SKM-1 (cell line): ENCODE measurements at regions not wholly inside any gene's neighbourhood (a gene's known extent, or its start where the extent isn't known, plus 50 kb on each side); places are given as distances from the start of the nearest gene placed in this dataset.

ENCODE experiments used
- DNase-seq: peaks from one replicate; lab custom pipeline; 2025; ENCODE audit not compliant: unreplicated experiment; lab: John Stamatoyannopoulos, UW

DNA sequence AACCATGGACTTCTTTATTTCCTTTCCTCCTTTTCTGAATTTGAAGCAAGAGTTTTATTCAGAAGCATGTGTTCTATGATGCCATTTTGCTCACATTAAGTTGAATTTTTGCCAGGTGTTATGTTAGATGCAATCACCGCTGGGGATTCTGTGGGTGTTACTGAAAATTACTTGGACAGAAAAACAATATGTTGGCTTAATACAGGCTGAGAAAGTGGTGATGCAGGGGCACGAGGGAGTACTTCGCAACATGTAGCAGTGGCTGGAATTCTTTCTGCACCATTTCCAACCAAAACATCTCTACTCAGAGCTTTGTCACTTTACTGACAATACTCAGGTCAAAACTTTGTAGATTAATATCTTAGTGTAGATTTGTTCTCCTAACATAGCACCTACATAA lies 109.2 kb upstream of the PCDH18 start:
- no peak for DNase-seq

DNA sequence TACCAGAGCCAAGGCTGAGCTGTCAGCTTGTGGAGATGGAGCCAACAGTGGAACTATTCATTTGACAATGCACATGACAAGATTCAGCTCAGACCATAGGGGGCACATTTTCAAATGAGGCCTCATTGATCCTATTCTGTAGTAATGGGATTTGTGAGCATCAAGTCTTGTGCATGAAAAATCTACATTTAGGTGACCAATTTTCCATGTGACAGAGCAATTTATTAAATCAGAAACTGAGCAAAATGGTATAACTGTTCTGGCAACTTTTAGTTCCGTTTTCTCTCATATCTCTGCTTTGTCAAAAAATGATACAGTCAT lies 108.5 kb upstream of the PCDH18 start:
- DNase-seq = no peak

DNA sequence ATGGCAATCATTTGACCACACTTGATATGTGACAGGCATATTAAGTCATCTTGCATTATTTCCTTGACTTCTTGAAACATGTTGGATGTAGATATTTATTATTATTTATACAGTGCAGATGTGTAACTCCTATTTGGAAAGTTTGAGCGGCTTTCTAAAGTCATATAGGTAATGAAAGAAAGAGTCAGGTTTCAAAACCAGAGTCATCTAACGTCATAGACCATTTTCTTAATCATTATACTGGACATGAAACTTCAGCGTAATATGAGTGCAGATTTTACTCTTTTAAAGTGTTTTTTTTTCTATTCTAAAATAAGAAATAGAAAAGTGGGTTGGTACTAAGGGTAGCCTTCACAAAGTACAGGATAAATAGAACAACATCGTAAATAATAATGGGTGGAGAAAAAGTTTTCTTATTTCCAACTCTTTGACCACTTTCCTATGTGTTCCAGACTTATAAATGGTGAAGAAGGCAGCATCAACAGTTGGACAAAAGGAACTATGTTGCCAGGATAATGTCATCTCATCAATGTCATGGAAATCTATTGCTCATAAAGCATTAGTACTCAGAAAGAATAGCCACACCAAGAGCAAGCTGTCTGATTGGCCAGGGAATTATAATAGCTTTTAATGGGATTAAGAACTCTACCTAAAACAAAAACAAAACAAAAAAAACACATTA lies 108.0 kb upstream of the PCDH18 start:
- no peak for DNase-seq

DNA sequence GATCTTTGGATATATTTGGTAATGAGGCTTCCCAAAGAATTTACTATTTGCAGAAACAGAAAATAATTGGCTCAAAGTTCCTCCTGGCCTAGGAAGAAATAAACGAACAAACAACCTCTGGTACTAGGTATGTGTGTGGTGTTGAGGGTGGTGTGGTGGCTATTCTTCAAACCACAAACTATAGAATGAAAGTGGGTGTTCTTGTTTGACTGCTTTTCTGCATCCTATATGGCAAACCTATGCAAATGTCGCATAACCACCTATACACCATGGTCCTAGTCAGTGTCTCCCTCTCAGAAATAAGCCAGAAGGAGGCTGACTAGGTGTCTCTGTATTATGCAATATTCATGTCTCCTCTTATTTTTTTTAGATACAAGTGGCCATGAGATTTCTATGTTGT lies 106.6 kb upstream of the PCDH18 start:
- DNase-seq = no peak

DNA sequence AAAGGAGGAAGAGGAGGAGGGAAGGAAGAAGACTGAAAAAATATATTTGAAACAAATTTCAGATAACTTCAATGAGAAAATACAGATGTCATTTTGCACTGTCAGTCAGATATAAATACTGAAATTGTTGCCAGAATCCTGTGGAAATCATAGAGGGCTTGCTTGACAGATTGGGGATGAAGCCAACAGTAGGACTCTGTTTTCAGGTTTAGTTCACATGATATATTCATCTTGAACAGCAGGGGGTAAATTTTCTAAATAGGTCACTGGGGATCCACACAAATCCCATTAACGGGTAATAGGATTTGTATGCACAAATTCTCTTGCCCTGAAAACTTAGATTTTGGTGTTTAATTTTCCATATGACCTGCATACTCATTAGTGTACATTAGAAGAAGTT lies 103.3 kb upstream of the PCDH18 start:
- no peak for DNase-seq

DNA sequence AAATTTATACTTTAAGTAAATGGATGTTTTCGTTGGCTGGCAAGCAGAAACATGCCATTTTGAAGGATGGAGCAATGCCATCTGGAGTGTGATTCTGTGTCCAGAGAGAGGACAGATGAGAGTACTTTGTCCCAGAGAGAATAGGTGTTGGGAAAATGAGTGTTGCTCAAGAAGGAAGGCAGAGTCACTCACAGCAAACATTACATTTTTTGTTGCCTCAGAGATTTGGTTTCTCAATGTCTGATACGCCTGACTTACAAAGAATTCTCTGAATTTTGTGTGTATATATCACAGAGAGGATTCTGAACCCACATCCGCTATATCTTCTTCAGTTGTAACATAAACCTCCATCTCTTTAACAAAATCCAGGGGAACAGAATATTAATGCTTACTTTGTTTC lies 102.8 kb upstream of the PCDH18 start:
- no peak for DNase-seq

DNA sequence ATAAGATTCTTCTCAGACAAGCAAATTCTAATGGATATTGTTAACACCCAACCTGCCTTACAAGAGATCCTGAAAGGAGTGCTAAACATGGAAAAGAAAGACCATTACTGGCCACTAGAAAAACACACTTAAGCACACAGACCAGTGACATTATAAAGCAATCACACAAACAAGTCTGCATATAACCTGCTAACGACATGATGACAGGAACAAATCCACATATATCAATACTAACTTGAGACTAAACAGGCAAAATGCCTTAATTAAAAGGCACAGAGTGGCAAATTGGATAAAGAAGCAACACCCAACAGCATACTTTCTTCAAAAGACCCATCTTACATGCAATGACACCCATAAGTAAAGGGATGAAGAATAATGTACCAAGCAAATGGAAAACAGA lies 100.5 kb upstream of the PCDH18 start:
- no peak for DNase-seq

DNA sequence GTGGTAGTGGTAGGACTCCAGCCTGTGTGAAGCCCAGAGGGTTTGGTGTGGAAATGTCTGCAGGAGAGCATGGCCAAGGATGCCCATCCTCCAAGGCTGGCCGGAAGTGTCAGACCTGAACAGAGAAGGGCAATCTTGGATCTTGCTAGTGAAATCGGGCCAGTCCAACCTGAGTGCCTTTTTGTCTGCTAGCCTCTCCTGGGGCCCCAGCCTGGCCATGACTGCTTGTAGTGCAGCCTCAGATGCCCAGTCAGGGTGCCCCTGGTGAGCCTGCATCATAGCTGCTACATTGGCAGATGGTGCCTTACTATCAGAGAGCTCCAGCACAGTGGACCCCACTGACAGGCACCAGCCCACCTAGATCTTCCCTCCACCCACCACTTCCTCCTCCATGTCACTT lies 99.3 kb upstream of the PCDH18 start:
- no peak for DNase-seq

DNA sequence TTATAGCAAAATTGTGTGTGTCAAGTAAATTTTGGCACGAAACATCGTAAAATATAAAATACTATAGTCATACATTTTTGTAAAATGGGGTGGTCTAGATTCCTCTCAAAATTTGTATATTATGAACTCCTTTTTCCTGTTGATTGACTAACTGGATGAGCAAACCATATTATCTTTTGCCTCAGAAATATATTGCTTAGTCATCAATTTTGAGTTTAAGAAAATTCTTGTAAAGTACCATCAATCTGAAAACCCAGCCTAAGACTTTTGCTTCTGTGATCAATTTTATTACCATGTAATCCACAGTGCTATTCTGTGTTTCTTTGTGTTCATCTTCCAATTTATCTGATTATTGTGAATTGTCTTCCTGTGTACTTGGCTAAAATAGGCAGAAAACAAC lies 98.0 kb upstream of the PCDH18 start:
- DNase-seq = no peak

DNA sequence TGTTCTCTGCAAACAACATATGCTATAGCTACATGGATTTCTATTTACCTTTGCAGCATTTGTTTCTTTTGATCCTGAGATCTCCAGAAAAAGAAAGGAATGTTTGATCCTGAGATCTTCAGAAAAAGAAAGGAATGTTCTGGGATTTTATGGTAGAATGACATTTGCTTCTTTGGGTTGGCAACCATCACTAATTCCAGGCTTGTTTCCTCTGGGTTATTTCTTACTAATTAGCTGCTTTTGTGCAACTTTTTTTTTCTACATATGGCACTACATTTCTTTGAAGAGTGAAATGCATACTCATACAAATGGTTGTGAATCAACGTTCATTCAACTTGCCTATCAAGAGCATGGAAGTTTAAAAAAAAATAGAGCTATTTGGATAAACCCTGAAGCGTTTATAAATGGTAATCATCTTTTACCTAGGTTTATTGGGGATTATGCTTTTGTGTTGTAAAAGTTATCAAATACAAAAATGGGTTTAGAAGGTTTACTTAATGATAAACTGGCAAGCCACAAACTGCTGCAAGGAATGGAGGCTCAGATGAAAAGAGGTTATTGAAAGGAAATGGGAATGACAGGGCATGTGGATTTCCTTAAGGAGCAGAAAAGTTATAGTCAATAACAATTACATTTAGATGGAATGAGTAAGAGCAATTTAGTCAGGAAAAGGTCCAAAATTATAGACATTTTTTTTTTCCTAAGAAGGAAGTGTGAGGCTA lies 95.6 kb upstream of the PCDH18 start:
- no peak for DNase-seq

DNA sequence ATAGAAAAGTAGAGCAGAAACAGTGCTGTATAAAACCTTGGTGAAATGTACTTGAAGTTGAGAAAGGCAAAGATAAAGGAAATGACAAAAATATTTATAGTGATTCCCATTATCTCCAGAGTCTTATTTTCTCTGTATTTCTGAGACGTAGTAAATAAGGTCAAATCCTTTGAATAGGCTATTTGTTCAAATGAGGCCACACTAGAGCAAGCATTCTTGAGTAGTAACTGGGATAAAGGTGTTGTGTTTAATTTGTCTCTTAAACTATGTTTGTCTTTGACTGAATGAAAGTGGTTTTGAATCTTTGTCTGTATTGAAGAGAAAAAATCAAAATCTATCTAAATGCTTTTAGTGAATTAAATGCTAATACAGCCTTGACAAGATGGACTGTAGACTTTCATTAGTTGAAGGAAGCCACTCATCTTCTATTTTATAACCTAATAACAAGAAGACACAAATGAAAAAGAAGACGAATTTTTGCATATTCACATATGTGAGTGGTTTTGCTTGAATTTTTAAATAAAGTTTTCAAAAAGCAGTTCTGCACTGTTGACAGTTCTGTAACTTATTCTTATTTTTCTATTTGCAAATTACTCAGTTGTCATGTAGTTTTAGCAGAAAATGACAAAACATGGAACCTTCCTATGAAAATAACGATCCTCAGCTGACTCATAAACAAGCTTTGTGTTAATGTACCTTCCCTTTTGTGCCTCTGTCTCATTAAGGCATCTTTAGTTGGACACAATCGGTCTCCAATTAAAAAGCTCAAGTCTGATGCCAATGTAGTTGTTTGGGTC lies 94.8 kb upstream of the PCDH18 start:
- DNase-seq = no peak

DNA sequence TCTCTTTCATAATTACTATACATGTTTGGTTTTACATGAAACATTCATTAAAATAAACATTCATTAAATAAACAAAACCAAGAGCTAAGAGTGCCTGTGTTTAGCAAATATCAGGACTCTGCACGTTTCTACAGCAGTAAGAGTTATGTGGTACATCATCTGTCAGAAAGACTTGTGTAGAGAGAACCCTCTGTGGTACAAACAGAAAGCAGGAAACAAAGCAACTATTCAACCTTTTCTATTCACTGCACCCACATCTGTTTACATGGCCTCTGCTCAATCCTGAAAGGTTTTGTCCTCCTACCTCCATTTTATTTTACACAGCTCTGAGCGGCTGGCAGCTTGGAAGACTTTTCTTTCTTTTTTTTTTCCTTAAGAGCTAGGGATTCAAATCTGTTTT lies 90.7 kb upstream of the PCDH18 start:
- no peak for DNase-seq

DNA sequence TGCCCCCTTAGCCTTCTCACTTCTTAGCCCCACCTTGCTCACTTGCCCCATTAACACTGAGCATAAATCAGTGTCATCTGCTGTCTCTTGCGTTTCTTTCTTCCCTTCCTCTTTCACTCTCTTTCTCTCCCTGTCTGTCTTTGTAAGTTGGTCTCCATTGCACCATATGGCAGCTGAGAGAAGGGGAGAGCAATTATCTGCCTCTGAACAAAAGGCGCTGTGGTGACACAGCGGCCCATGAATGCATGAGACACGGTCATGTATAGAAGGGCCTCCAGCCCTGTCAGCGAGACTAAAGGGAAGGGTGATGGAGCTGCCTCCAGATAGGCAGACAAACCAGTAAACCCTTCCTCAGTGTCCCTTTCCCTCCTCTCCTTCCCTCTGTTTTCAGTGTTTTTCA lies 88.8 kb upstream of the PCDH18 start:
- no peak for DNase-seq

DNA sequence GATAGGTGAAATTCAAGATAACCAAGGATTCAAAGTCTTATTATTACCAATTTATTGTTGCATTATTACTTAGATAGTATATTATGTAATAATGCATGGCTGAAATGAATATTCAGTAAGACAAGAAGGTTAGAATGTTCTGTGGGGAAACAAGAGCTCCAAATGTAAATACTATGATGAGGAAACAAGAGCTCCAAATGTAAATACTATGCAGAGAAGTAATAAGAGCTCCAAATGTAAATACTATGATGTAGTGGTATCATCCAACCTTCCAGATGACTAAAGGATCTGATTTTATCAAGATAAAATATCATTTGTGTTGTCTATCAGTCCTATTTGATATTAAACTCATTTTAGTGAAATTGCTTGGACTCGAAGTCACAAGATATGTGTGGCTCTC lies 82.2 kb upstream of the PCDH18 start:
- no peak for DNase-seq

DNA sequence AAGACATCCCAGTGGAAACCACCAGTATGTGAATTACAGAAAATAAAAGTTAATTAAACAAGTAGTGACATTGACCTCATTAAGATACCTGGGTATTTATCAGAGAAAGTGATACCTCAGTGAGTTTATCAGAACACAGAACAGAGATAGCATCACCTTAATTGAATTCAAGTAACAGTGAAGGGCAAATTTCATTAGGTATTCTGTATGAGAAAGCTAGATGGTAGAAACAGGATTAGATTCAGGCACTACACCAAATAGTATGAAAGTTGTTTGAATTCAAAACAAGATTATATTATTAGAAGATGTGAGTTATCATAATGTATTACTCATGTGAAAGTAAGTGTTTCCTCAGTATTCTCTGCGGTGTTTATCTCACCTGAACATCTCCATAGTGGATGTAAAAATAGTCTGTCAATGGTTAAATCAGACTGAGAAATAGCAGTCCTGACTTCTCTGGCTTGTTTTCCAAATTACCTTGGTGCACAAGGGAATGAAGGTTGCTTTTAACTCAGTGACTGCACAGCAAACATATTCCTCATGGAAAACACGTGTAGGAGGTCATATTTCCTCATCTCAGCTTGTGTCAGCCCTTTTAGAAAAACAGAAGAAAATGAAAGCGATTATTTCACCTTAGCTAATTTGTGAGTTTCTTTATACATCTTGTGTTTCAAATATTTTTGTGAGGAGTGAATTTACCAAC lies 79.9 kb upstream of the PCDH18 start:
- DNase-seq = no peak

DNA sequence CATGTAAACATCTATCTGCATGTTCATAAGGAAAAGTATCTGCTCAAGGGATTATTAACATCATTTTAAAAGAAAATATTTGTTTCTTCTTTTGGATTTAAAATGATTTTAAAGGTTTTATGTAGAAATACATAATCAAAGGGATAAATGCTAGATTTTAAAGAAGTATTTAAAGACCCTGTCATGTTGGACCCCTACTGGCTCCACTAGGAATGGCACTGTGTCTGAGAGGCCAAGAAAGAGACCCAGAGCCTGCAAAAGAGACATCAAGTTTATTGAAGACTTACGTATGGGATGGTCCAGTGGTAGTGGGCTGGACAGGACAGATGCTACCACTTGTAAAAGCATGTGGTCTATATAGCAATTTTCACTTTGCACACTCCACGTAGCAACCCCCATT lies 78.7 kb upstream of the PCDH18 start:
- no peak for DNase-seq

DNA sequence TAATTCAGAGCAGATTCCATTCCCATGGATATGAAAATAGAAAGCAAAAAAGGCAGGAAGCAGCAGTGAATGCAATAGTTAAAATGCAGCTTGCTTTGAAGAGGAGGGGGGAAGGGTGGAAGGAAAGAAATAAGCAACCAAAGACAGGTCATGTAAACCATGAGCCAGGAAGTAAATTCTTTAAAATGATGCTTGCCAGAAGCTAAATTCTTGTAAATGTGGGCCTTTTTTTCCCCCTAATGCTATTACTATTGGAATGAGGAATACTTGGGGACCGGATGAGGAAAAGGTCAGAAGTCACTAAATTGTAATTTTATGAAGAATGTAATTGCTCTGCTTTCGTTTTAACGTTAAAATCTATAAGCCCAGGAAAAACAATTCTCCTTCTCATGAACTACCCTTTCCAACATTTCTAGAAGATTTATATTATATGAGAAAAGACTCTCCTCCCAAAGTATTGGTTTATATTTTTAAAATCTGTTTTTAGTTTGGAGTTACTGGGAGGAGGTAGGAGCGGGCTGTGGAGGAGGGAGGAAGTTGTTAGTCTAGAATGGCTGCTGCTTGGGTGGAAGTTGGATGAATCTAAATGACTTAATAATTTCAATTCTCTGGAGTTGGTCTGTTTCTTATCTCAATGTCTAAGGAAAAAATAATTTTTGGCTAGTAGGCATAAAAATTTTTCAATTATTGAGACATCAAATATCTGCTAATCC lies 77.6 kb upstream of the PCDH18 start:
- DNase-seq = no peak

DNA sequence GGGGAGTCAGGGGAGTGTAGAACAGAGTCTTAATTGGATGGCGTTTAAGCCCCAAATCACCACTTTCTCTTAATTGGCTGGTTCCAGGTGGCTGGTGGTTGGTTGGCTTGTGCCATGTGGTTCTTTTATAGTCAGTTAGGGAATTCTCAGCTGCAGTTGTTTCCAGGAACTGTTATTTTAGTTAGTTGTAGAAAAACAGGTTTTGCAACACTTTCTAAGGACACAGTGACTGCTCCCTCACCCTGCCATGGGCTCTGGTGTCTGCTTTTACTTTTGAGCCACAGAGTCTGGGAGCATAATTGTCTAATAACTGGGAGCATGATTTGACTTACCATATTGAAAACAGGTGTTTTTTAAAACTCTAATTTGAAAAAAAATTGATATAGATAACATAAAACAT lies 75.8 kb upstream of the PCDH18 start:
- no peak for DNase-seq

DNA sequence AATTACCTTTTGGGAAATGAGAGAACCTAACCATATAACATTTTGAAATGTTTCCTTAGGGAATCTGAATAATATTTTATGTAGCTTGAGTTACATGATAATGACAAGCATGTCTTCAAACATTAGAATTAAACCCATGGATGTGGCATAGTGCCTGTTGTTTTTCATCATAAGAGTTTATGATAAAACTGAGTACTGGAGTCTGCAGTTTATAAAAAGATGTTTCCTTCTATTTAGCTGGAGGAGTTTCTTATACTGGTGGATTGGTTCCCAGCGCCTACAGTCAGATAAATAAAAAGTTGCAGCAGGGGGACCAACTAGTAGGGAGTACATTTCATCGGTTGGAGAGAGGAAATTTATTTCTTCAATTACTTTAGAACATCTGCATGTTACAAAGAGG lies 70.1 kb upstream of the PCDH18 start:
- DNase-seq = no peak

DNA sequence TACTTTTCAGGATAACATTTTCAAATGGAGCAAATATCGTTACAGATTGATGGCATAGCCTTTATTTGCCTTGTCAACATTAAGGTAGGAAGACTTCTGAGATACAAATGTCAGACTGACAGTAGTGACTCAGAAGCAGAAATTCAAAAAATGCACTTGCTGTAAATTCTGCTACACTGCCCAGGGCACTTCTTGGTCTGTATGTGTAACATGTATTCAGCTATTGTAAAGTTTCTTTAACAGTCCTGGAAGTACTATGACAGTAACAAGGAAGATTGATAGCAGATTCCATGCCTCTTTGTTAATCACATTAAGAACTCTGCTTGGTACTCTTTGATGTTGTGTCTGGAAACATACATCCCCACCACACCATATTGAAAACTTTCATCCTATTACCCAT lies 69.6 kb upstream of the PCDH18 start:
- DNase-seq = no peak

DNA sequence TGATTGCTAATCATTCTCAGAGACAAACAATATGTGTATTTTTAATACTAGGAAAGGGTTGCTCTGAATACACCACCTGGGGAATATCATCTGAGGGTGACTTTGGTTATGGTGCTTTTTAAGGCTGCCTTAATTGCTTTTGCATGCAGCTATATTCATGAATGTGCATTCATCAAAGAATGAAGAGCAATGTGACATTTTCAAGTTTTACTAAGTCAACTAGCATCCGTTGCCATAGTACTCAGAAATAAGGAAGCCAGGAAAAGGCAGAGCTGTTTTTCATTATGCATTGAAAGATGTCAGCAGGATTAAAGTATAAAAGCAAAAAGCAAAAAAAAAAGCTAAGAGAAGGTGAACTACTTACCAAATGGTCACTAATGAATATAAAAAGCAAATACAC lies 67.4 kb upstream of the PCDH18 start:
- DNase-seq = no peak
